SIG-M5 (cell line): ENCODE measurements at regions not wholly inside any gene's neighbourhood (a gene's known extent, or its start where the extent isn't known, plus 50 kb on each side); places are given as distances from the start of the nearest gene placed in this dataset.
"Not testable (repeated sequence)": the region's sequence is repeated elsewhere in the genome, so short reads cannot be mapped to it uniquely, and the experiment has no call there.

Source experiments
- DNase-seq: peaks from one replicate; lab custom pipeline; 2025; lab: John Stamatoyannopoulos, UW

- no peak for DNase-seq
Measured at GRCh38 chrX:113048480-113048879, 207.8 kb upstream of the AMOT start.

DNA sequence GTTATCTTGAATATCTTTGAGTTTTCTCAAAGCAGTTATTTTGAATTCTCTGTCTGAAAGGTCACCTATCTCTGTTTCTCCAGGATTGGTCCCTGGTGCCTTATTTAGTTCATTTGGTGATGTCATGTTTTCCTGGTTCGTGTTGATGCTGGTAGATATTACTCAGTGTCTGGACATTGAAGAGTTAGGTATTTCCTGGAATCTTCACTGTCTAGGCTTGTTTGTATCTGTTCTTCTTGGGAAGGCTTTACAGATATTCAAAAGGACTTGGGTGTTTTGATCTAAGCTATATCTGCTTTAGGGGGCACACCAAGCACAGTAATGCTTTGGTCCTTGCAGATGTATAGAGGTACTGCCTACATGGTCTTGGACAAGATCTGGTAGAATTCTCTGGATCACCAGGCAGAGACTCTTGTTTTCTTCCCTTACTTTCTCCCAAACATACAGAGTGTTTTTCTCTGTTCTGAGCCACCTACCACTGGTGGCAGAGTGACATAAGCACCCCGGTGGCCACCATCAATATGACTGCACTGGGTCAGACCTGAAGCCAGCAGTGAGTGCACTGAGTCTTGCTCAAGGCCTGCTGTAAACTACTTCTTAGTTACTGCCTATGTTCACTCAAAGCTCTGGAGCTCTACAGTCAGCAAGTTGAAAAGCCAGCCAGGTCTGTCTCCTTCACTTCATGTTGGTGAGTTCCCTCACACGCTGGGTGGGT is 193.5 kb upstream of the AMOT start:
- DNase-seq = no peak

DNA sequence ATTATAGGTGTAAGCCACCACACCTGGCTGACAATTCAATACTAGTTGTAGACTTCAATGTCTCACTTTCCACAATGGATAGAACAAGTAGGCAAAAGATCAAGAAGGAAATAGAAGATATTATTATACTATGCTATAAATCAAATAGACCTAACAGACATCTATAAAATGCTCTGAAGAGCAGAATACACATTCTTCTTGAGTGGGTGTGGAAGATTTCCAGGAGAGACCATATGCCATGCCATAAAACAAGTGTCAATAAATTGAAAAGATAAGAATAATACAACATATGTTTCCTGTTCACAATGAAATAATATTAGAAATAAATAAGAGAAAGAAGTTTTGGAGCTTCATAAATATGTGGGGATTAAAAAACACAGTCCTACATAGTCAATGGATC is 179.3 kb upstream of the AMOT start:
- DNase-seq = no peak

- no peak for DNase-seq
Measured at GRCh38 chrX:113009837-113010236, 169.2 kb upstream of the AMOT start.

DNA sequence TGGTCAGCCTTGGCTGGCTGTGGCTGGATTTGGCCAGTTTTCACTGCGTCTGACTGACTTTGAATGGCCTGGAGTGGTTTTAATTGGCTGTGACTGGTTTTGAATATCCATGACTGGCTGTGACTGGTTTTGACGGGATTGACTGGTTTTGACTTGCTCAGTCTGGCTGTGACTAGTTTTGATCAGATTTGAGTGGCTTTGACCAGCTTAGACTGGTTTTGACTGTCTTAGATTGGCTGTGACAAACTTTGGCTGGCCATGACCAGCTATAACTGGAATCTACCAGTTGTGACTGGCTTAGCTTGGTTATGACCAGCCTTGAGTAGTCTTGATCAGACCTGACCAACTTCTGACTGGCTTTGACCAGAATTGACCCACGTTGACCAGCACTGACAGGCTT is 168.4 kb upstream of the AMOT start:
- DNase-seq = no peak

GRCh38 chrX:113001836-113002235 is 161.2 kb upstream of the AMOT start:
- no peak for DNase-seq

GRCh38 chrX:112997991-112998390 is 157.4 kb upstream of the AMOT start:
- no peak for DNase-seq

DNA sequence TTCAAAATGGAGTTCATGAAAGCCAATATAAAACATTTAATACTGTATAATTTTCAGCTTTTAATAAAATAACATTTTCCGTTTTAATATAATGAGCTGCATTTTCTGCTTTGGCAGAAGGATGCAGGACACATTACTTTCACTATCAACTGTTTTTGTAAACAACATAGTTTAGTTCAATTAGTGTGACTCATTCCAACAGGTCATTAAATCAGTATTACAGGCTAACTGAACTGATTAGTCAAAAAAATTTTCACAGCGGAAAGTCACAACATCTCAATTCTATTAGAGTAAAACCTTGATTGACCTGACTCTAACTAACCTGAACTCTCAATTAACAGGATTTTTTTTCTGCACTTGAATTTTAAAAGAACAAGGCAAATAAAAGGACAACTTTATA is 151.2 kb upstream of the AMOT start:
- DNase-seq = no peak

DNA sequence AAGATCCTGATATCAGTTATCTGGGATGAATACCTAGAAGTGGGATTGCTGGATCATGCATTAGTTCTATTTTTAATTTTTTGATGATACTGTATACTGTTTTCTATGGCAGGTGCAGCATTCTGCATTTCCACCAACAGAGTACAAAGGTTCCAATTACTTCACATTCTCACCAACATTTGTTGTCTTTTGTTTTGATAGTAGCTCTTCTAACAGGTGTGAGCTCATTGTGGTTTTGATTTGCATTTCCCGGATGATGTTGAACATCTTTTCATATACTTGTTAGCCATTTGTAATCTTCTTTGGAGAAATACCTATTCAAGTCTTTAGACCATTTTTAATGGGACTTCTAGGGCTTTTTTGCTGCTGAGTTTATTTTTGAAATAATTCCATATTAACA is 139.2 kb upstream of the AMOT start:
- DNase-seq = no peak

- no peak for DNase-seq
Measured at GRCh38 chrX:112968351-112969133, 127.9 kb upstream of the AMOT start.

- DNase-seq = no peak
Measured at GRCh38 chrX:112967903-112968302, 127.3 kb upstream of the AMOT start.

DNA sequence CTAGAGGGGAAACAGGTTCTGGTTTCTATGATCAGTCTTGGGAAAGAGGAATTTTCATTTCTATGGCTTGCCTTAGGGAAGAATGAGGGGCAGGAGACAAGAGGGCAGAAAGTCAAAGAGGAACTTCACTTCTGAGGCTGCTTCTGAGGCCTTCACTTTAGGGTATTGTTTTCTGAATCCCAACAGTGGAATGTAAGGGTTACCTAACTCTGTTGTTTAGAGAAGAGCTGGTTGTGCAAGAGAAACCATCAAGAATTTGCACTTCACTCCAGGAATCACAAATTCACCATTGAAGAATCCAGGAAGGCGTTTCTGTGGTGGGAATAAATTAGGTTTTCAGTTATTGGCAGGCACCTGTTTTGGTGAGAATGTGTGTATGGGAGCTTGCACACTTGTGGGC is 126.7 kb upstream of the AMOT start:
- no peak for DNase-seq

- no peak for DNase-seq
Measured at GRCh38 chrX:112961981-112962380, 121.3 kb upstream of the AMOT start.

DNA sequence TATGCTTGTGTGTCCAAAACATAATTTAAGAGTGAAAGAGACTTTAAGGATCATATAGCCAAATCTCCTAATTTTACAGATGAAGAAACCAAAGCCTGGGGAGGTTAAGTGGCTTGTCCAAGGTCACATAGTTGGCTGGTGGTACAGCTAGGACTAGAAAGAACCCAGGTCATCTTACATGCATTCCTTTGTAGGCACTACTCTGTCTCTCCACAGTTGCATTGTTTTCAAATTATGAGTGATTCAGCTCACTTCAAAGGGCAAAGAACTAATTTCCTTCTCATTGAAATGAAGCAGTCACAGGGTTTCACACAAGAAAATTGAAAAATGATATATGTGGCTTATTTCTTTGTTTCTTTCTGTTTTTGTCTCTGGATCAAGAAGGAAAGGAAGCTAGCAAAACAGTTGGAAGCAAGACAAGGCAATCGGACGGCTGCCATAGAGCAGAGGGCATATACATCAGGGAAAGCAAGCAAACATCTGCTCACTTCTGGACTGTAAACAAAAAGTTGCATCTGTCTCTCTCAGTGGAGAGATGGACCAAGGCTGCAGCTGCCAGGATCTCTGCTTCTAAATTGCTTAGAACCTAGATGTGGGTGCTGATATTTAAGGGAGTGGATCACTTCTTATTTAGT is 107.5 kb upstream of the AMOT start:
- no peak for DNase-seq

- no peak for DNase-seq
Measured at GRCh38 chrX:112946227-112946626, 105.6 kb upstream of the AMOT start.

DNA sequence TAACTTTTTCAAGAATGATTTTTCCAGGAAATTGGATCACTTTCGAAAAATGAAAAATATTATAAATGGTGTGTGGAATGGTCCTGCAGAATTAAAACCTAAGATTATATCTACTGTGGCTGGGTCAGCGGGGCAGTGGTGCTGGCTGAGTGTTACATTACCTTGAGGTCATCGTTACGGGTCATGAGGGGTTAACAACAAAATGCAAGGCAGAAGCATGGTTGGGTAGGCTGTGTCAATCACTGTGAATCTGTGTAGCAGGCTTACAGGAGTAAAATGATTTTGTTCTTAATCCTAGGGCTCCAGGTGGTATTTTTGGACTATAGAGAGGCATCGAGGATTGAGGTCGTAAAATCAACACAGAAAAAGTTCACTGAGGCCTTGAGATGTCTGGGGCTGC is 105.2 kb upstream of the AMOT start:
- DNase-seq = no peak

GRCh38 chrX:112941209-112941837 is 100.7 kb upstream of the AMOT start:
- no peak for DNase-seq

GRCh38 chrX:112935029-112935428 is 94.4 kb upstream of the AMOT start:
- DNase-seq = no peak

DNA sequence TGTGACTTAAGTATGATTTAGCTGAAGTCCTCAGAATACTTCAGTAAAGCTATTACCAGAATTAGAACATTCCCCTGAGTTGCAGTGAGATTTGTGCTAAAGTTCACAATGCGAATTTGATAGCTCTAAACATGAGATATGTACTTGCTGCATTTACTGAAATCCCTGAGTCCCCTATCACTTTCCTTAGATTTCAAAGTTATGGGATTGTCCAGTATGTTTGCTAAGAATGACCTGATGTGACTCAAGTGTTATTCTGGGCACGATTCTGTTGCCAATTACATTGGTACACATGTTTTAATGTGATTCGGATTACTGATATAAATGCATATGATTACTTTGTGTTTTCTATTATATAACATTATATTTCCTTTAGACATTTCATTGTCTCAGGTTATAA is 91.3 kb upstream of the AMOT start:
- DNase-seq = no peak

- DNase-seq = no peak
Measured at GRCh38 chrX:112931478-112931877, 90.8 kb upstream of the AMOT start.

DNA sequence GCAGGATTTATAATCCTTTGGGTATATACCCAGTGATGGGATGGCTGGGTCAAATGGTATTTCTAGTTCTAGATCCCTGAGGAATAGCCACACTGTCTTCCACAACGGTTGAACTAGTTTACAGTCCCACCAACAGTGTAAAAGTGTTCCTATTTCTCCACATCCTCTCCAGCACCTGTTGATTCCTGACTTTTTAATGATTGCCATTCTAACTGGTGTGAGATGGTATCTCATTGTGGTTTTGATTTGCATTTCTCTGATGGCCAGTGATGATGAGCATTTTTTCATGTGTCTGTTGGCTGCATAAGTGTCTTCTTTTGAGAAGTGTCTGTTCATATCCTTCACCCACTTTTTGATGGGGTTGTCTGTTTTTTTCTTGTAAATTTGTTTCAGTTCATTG is 82.8 kb upstream of the AMOT start:
- DNase-seq = not testable (repeated sequence)

GRCh38 chrX:112913807-112914206 is 73.2 kb upstream of the AMOT start:
- no peak for DNase-seq

DNA sequence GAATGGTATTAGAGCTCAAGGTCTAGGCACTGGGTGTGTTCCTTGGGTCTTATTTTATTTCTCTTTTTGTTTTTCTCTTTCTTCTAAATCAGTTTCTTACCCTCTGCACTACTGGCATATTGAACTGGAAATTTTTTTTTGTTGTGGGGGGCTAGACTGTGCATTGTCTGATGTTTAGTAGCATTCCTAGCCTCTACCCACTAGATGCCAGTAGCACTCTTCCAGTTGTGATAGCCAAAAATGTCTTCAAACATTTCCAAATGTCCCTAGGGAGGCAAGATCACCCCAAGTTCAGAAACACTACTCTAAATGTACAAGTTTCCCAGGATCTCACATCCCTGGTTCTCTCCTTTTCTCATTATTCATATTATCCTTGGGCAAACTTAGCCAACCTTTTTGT is 69.8 kb upstream of the AMOT start:
- no peak for DNase-seq
